ENCODE measurements at regions not wholly inside any gene's neighbourhood (a gene's known extent, or its start where the extent isn't known, plus 50 kb on each side); places are given as distances from the start of the nearest gene placed in this dataset.

- BruUV-seq (replicated peaks) = no TSS peak
- no peak overlapping the region for H3K4me2 ChIP-seq (ENCODE audit: low read depth, low read length)
- no peak overlapping the region for H3K27ac ChIP-seq (ENCODE audit: extremely low read length, insufficient read depth, low read length)
- in situ Hi-C loops (cut with HindIII; ENCODE audit: extremely low pct_ligation_motif_present, low pct_unique_long_range_greater_than_20kb) = no loop called here
- H3K9me3 ChIP-seq (ENCODE audit: low read length) = peaks cover 97% of the 10 kb centered on the region
- no peaks in the 10 kb centered on the region for H3K4me1 ChIP-seq (ENCODE audit: insufficient read depth, low read length)
- ATAC-seq (no peak), DNase-seq (ENCODE audit: low spot score) (no peak), FAIRE-seq (no peak)
- H2AFZ ChIP-seq (ENCODE audit: low read length) = no peak overlapping the region
- H3K9ac ChIP-seq (ENCODE audit: insufficient read depth, low read depth, low read length) = no peak overlapping the region
- POLR2A ChIA-PET = no interaction called here
- H3K36me3 ChIP-seq (replicated peaks in 1 of 2; ENCODE audit: control insufficient read depth in 1 of 2, insufficient read depth in 2 of 2, low read length in 2 of 2) = no peaks in the 10 kb centered on the region
- no peak overlapping the region for H3K4me3 ChIP-seq (replicated peaks in 1 of 3; ENCODE audit: insufficient read depth in 1 of 3, low read depth in 2 of 3, low read length in 3 of 3)
- CTCF ChIA-PET (ENCODE audit: low intra/inter-chr PET ratio, low total read pairs) = no interaction called here
- 0% methylated on average over 2 of the region's 2 CpGs for WGBS (ENCODE audit: low lambda C conversion rate)
- H4K20me1 ChIP-seq (ENCODE audit: insufficient read depth, low read length) = no peaks in the 10 kb centered on the region
- intact Hi-C loops (cut with micrococcal nuclease; ENCODE audit: unreplicated experiment) = no loop called here
- TF ChIP-seq YY1 (IDR thresholded peaks at IDR 0.05; ENCODE audit: insufficient read depth, insufficient replicate concordance, low read depth, low read length) (no peak), ZNF512B (CRISPR knock-in tag; IDR thresholded peaks at IDR 0.05; ENCODE audit: borderline replicate concordance) (no peak), CREB1 (IDR thresholded peaks at IDR 0.05) (no peak), CREB1 (CRISPR knock-in tag; IDR thresholded peaks at IDR 0.05) (no peak), IRF1 (CRISPR knock-in tag; IDR thresholded peaks at IDR 0.05; ENCODE audit: low read depth) (no peak)
- H3K79me2 ChIP-seq (ENCODE audit: insufficient read depth, low read length) = no peaks in the 10 kb centered on the region
- H3K27me3 ChIP-seq (ENCODE audit: control insufficient read depth in 1 of 2, insufficient read depth in 2 of 2, low read length in 2 of 2) = no peaks in the 10 kb centered on the region
Observed at GRCh38 chr4:12120968-12121367, 692.3 kb upstream of the HS3ST1 start.

Data from HepG2 (cell line).